Parathyroid adenoma (tissue), 2 donors: ENCODE measurements at regions not wholly inside any gene's neighbourhood (a gene's known extent, or its start where the extent isn't known, plus 50 kb on each side); places are given as distances from the start of the nearest gene placed in this dataset.

Experiments
- H2AFZ ChIP-seq: fragments of 300-600 bp; sonication (generic); one replicate; pipeline ENCODE4 v1.7.0; 2017; ENCODE audit warnings: antibody characterized with exemption, mild to moderate bottlenecking
- H3K27ac ChIP-seq: fragments of 300-600 bp; sonication (generic); one replicate; pipeline ENCODE4 v1.7.0; 2017
- H3K27me3 ChIP-seq: fragments of 300-600 bp; sonication (generic); one replicate; pipeline ENCODE4 v1.7.0; 2017; ENCODE audit warnings: low read length; ENCODE audit not compliant: control insufficient read depth, insufficient read depth
- H3K36me3 ChIP-seq: fragments of 300-600 bp; sonication (generic); one replicate; pipeline ENCODE4 v1.7.0; 2017; ENCODE audit warnings: low read length; ENCODE audit not compliant: control insufficient read depth, insufficient read depth
- H3K4me1 ChIP-seq: fragments of 300-600 bp; sonication (generic); one replicate; pipeline ENCODE4 v1.7.0; 2017; ENCODE audit warnings: control low read depth
- H3K4me2 ChIP-seq: fragments of 300-600 bp; sonication (generic); one replicate; pipeline ENCODE4 v1.7.0; 2017; ENCODE audit warnings: low read length
- H3K4me3 ChIP-seq: fragments of 300-600 bp; sonication (generic); one replicate; pipeline ENCODE4 v1.7.0; 2017; ENCODE audit warnings: low read depth, low read length
- H3K79me2 ChIP-seq: fragments of 300-600 bp; sonication (generic); one replicate; pipeline ENCODE4 v1.7.0; 2017; ENCODE audit warnings: control low read depth
- H3K9ac ChIP-seq: fragments of 300-600 bp; sonication (generic); one replicate; pipeline ENCODE4 v1.7.0; 2017; ENCODE audit warnings: mild to moderate bottlenecking
- H3K9me3 ChIP-seq: fragments of 300-600 bp; sonication (generic); one replicate; pipeline ENCODE4 v1.7.0; 2017; ENCODE audit warnings: low read length; ENCODE audit not compliant: control insufficient read depth
- TF ChIP-seq, protein P1 (sequence below): fragments of 300-600 bp; sonication (generic); IDR thresholded peaks from one replicate; pipeline ENCODE4 v1.7.0; 2017; ENCODE audit warnings: antibody characterized with exemption, mild to moderate bottlenecking
- donor health status: primary hyperparathyroidism.

DNA sequence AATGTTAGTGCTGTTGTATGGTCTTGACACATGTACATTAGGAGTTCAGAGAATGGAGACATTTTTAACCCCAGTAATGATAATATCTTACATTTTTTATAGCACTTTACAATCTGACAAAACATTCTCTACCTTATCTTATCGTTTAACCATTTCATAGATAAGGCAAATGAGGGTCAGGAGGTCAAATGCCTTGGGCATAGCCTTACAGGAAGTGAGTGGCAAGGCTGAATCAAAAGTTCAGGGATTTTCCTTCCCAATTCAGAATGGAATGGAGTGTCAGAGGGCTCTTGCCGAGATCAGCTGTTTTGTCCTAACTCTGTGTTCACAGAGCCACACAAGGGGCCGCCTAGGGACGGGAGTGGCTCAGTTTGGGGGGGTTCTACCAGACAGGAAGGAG lies 57.6 kb upstream of the AK4 start:
- no peaks in the 10 kb centered on the region for H3K36me3 ChIP-seq
- no peaks in the 10 kb centered on the region for H3K4me1 ChIP-seq
- H3K4me3 ChIP-seq = no peak overlapping the region
- H3K27me3 ChIP-seq = no peaks in the 10 kb centered on the region
- TF ChIP-seq, protein P1, sequence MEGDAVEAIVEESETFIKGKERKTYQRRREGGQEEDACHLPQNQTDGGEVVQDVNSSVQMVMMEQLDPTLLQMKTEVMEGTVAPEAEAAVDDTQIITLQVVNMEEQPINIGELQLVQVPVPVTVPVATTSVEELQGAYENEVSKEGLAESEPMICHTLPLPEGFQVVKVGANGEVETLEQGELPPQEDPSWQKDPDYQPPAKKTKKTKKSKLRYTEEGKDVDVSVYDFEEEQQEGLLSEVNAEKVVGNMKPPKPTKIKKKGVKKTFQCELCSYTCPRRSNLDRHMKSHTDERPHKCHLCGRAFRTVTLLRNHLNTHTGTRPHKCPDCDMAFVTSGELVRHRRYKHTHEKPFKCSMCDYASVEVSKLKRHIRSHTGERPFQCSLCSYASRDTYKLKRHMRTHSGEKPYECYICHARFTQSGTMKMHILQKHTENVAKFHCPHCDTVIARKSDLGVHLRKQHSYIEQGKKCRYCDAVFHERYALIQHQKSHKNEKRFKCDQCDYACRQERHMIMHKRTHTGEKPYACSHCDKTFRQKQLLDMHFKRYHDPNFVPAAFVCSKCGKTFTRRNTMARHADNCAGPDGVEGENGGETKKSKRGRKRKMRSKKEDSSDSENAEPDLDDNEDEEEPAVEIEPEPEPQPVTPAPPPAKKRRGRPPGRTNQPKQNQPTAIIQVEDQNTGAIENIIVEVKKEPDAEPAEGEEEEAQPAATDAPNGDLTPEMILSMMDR = no peak
- H3K79me2 ChIP-seq = no peaks in the 10 kb centered on the region
- no peaks in the 10 kb centered on the region for H3K9me3 ChIP-seq
- H3K27ac ChIP-seq = no peak overlapping the region
- no peak overlapping the region for H2AFZ ChIP-seq
- H3K4me2 ChIP-seq = no peak overlapping the region
- no peak overlapping the region for H3K9ac ChIP-seq

GRCh38 chr1:65092691-65093090 lies 55.3 kb upstream of the AK4 start:
- no peak overlapping the region for H3K27ac ChIP-seq
- H2AFZ ChIP-seq = no peak overlapping the region
- no peak overlapping the region for H3K4me2 ChIP-seq
- H3K9me3 ChIP-seq = no peaks in the 10 kb centered on the region
- no peaks in the 10 kb centered on the region for H3K36me3 ChIP-seq
- H3K4me3 ChIP-seq = no peak overlapping the region
- no peak overlapping the region for H3K9ac ChIP-seq
- H3K79me2 ChIP-seq = no peaks in the 10 kb centered on the region
- TF ChIP-seq, protein P1 = no peak
- H3K27me3 ChIP-seq = no peaks in the 10 kb centered on the region
- no peaks in the 10 kb centered on the region for H3K4me1 ChIP-seq

DNA sequence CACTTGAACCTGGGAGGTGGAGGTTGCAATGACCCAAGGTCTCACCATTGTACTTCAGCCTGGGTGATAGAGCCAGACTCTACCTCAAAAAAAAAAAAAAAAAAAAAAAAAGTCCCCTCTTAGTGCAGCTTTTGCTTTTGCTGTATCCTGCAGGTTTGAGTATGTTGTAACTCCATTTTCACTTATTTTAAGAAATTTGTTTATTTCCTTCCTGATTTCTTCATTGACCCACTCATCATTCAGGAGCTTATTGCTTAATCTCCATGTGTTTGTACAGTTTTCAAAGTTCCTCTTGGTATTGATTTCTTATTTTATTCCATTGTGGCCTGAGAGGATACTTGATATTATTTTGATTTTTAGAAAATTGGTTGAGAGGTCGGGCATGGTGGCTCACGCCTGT lies 50.9 kb upstream of the AK4 start:
- H3K36me3 ChIP-seq = no peaks in the 10 kb centered on the region
- H2AFZ ChIP-seq = no peak overlapping the region
- H3K9me3 ChIP-seq = no peaks in the 10 kb centered on the region
- no peak overlapping the region for H3K4me2 ChIP-seq
- no peak overlapping the region for H3K9ac ChIP-seq
- H3K4me1 ChIP-seq = no peaks in the 10 kb centered on the region
- no peak overlapping the region for H3K27ac ChIP-seq
- no peaks in the 10 kb centered on the region for H3K79me2 ChIP-seq
- H3K27me3 ChIP-seq = no peaks in the 10 kb centered on the region
- TF ChIP-seq, protein P1 = no peak
- H3K4me3 ChIP-seq = no peak overlapping the region
